Keratinocyte (primary cell): ENCODE measurements at regions not wholly inside any gene's neighbourhood (a gene's known extent, or its start where the extent isn't known, plus 50 kb on each side); places are given as distances from the start of the nearest gene placed in this dataset.

Source experiments
- DNase-seq: peaks from one replicate; pipeline ENCODE4 v3.0.0-alpha.2; 2011; ENCODE audit warnings: low read depth, missing footprints, low spot score
- FAIRE-seq: peaks from 2 replicates; lab custom pipeline; 2011; peaks lifted over from hg19 to GRCh38; lab: Jason Lieb, UNC
- H2AFZ ChIP-seq: 2 replicates; pipeline ENCODE4 v1.6.0; 2012; ENCODE audit warnings: low read length, control low read depth, inconsistent platforms; ENCODE audit not compliant: control insufficient read depth
- H3K27ac ChIP-seq: 2 replicates; pipeline ENCODE4 v1.5.1; 2011; ENCODE audit warnings: low read length; ENCODE audit not compliant: control insufficient read depth, insufficient read depth
- H3K27me3 ChIP-seq: 3 replicates; pipeline ENCODE4 v1.6.0; 2011; ENCODE audit warnings: low read length; ENCODE audit not compliant: control insufficient read depth, insufficient read depth; ENCODE audit errors: extremely low read depth
- H3K36me3 ChIP-seq, 2 experiments: 2 replicates in 1 of 2; 3 replicates in 1 of 2; pipeline ENCODE4 v1.5.1; 2011; ENCODE audit warnings: low read length in 2 of 2, mild to moderate bottlenecking in 1 of 2; ENCODE audit not compliant: control insufficient read depth in 2 of 2, insufficient read depth in 2 of 2; ENCODE audit errors: extremely low read depth in 1 of 2
- H3K4me1 ChIP-seq: 3 replicates; pipeline ENCODE4 v1.5.1; 2011; ENCODE audit warnings: low read length; ENCODE audit not compliant: control insufficient read depth, insufficient read depth; ENCODE audit errors: extremely low read depth
- H3K4me2 ChIP-seq: 3 replicates; pipeline ENCODE4 v1.6.0; 2011; ENCODE audit warnings: low read depth, low read length; ENCODE audit not compliant: control insufficient read depth, insufficient read depth; ENCODE audit errors: extremely low read depth
- H3K4me3 ChIP-seq, 3 experiments: fragments of 200-600 bp in 1 of 3; sonication (generic) in 1 of 3; 2 replicates in 2 of 3; 3 replicates in 1 of 3; pipeline ENCODE4 v1.5.1; 2011 to 2016; ENCODE audit warnings: low read length in 3 of 3, mild to moderate bottlenecking in 3 of 3, control low read depth in 2 of 3, inconsistent platforms in 1 of 3, low read depth in 1 of 3, mixed read lengths in 1 of 3, mixed run types in 1 of 3, moderate library complexity in 1 of 3; ENCODE audit not compliant: control insufficient read depth in 2 of 3, insufficient read depth in 2 of 3; ENCODE audit errors: extremely low read depth in 1 of 3
- H3K79me2 ChIP-seq: 2 replicates; pipeline ENCODE4 v1.6.0; 2012; ENCODE audit warnings: low read length; ENCODE audit not compliant: control insufficient read depth, insufficient read depth
- H3K9ac ChIP-seq: 3 replicates; pipeline ENCODE4 v1.6.0; 2011; ENCODE audit warnings: low read length; ENCODE audit not compliant: control insufficient read depth, insufficient read depth; ENCODE audit errors: extremely low read depth
- H3K9me1 ChIP-seq: 3 replicates; pipeline ENCODE4 v1.6.0; 2011; ENCODE audit warnings: low read length; ENCODE audit not compliant: control insufficient read depth, insufficient read depth; ENCODE audit errors: extremely low read depth
- H3K9me3 ChIP-seq: 2 replicates; pipeline ENCODE4 v1.5.1; 2012; ENCODE audit warnings: low read depth, low read length; ENCODE audit not compliant: control insufficient read depth
- H4K20me1 ChIP-seq: 3 replicates; pipeline ENCODE4 v1.6.0; 2011; ENCODE audit warnings: low read length; ENCODE audit not compliant: control insufficient read depth, insufficient read depth; ENCODE audit errors: extremely low read depth
- EZH2 ChIP-seq: IDR thresholded peaks from one replicate; pipeline ENCODE4 v1.6.1; 2012; ENCODE audit warnings: inconsistent platforms, mild to moderate bottlenecking, low read length, moderate library complexity
- dilution Hi-C: fragments of 300-500 bp; cut with MboI; formaldehyde crosslinking; loops from one replicate; pipeline ENCODE4 v1.7.0; 2020; ENCODE audit warnings: low sequenced_read_pairs; ENCODE audit not compliant: extremely low pct_ligation_motif_present
- TF ChIP-seq, protein P1 (sequence below), 3 experiments: IDR thresholded peaks in 1 of 3; conservative IDR thresholded peaks in 1 of 3; optimal IDR thresholded peaks in 1 of 3; 2 replicates in 2 of 3; 3 replicates in 1 of 3; pipeline versions ENCODE3 to v1.5.1; 2011; ENCODE audit warnings: low read length in 3 of 3, mild to moderate bottlenecking in 3 of 3, moderate library complexity in 2 of 3, control low read depth in 1 of 3, inconsistent platforms in 1 of 3; ENCODE audit not compliant: insufficient read depth in 2 of 3; ENCODE audit errors: extremely low read depth in 1 of 3

DNA sequence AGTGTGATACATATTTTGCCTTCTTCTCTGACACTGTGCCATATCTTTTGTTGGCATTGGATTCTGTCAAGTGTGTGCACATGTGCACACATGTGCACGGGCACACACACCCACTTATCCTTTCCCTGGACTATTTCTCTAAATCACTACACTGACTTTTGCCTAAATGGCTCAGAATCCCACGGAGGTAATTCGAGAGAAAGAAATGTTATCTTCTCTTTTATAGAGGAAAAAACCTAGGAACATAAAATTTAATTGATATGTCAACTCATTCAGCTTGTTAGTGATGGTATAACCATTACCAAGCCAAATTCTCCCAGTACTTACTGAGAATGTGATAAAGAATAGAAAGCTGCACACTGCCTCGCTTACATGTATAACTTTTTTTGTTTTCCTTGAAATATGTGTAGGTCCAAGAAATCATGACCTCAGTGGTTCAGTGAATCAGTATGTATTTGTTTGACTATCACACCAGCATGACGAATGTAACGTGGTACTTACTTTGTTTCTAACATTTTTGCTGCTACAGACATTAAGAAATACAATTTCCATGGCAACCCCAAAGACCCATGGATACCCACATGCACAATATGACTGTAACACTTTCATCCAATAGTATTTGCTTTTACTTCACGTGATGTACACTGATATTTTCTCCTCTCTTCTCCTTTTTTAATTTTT is 163.0 kb downstream of the PCDH7 start:
- no peak for FAIRE-seq
- no peak for DNase-seq
- H3K9me3 ChIP-seq: no peaks in the 10 kb centered on the region
- no peaks in the 10 kb centered on the region for H3K27me3 ChIP-seq
- H3K9ac ChIP-seq: no peak overlapping the region
- TF ChIP-seq, protein P1, sequence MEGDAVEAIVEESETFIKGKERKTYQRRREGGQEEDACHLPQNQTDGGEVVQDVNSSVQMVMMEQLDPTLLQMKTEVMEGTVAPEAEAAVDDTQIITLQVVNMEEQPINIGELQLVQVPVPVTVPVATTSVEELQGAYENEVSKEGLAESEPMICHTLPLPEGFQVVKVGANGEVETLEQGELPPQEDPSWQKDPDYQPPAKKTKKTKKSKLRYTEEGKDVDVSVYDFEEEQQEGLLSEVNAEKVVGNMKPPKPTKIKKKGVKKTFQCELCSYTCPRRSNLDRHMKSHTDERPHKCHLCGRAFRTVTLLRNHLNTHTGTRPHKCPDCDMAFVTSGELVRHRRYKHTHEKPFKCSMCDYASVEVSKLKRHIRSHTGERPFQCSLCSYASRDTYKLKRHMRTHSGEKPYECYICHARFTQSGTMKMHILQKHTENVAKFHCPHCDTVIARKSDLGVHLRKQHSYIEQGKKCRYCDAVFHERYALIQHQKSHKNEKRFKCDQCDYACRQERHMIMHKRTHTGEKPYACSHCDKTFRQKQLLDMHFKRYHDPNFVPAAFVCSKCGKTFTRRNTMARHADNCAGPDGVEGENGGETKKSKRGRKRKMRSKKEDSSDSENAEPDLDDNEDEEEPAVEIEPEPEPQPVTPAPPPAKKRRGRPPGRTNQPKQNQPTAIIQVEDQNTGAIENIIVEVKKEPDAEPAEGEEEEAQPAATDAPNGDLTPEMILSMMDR (optimal IDR thresholded peaks at IDR 0.05 in 1 of 3, IDR thresholded peaks at IDR 0.05 in 1 of 3, conservative IDR thresholded peaks at IDR 0.05 in 1 of 3; ENCODE audit: extremely low read depth in 1 of 3, insufficient read depth in 2 of 3, low read length in 3 of 3): no peak
- no peak for TF ChIP-seq EZH2
- H3K9me1 ChIP-seq: no peaks in the 10 kb centered on the region
- H3K4me2 ChIP-seq: no peak overlapping the region
- dilution Hi-C loops: no loop called here
- no peak overlapping the region for H2AFZ ChIP-seq
- H3K79me2 ChIP-seq: no peaks in the 10 kb centered on the region
- H3K4me3 ChIP-seq: no peak overlapping the region
- no peaks in the 10 kb centered on the region for H4K20me1 ChIP-seq
- H3K36me3 ChIP-seq: no peaks in the 10 kb centered on the region
- H3K4me1 ChIP-seq: no peaks in the 10 kb centered on the region
- H3K27ac ChIP-seq: no peak overlapping the region

DNA sequence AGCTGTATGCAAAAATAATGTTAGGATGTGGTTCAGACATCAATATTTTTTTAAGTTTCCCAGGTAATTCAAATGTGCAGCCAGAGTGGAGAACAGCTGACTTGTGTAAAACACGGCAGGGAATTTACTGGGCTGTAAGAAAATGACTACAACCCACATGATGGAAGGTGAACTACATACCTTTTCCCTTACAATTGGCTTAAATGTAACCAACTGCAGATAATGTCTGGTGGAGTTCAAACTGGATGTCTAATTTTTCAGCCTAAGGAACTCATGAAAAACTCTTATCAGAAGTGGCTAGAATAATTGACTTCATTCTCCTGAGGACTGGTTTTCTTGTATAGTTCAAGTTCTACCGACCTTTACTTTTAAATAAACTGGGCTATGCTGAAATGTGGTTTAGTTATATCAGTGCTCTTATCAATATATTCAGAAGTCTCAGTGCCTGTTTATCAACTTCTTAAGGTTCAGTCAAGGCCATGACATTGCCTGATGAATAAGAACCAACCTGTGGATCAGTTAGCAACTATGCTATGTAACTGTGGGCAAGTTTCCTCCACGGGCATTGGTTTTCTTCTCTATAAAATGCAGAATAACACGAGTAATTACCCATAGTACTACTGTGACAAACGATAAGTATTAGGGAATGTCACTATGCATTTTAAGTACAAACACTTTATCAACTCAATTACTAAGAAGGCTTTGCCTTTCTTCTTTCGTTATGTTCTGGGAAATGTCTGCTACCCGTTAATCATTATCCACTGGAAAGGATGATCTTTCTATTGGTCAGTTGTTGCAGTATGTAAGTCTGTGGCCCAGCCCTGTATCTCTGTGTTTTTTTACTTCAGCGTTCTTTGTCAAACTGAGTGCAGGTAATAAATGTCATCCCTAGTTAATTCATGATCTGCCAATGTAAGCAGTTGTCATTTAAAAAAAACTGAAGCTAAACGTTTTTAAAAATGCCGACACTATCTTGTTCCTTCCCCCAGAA is 181.6 kb downstream of the PCDH7 start:
- FAIRE-seq (no peak), DNase-seq (no peak)
- Histone ChIP-seq H3K9me3 (no peaks in the 10 kb centered on the region), H3K4me2 (no peak overlapping the region), H3K27ac (no peak overlapping the region), H3K79me2 (no peaks in the 10 kb centered on the region), H3K9ac (no peak overlapping the region), H3K4me3 (no peak overlapping the region), H4K20me1 (no peaks in the 10 kb centered on the region), H3K4me1 (no peaks in the 10 kb centered on the region), H3K36me3 (no peaks in the 10 kb centered on the region), H3K27me3 (no peaks in the 10 kb centered on the region), H2AFZ (no peak overlapping the region), H3K9me1 (no peaks in the 10 kb centered on the region)
- dilution Hi-C loops: no loop called here
- TF ChIP-seq, protein P1 (optimal IDR thresholded peaks at IDR 0.05 in 1 of 3, IDR thresholded peaks at IDR 0.05 in 1 of 3, conservative IDR thresholded peaks at IDR 0.05 in 1 of 3; ENCODE audit: extremely low read depth in 1 of 3, insufficient read depth in 2 of 3, low read length in 3 of 3): no peak
- TF ChIP-seq EZH2: no peak
